Epithelial cell of proximal tubule (primary cell): ENCODE measurements at regions not wholly inside any gene's neighbourhood (a gene's known extent, or its start where the extent isn't known, plus 50 kb on each side); places are given as distances from the start of the nearest gene placed in this dataset.

ENCODE experiments used
- DNase-seq: peaks from one replicate; pipeline ENCODE4 v3.0.0-alpha.2; 2011; ENCODE audit warnings: low read depth
- H3K4me3 ChIP-seq: 2 replicates; pipeline ENCODE4 v1.5.1; 2011; ENCODE audit warnings: low read depth, mild to moderate bottlenecking, low read length
- TF ChIP-seq, protein P1 (sequence below): conservative IDR thresholded peaks from 2 replicates; pipeline ENCODE4 v1.5.1; 2012; ENCODE audit warnings: low read depth, mild to moderate bottlenecking, low read length

DNA sequence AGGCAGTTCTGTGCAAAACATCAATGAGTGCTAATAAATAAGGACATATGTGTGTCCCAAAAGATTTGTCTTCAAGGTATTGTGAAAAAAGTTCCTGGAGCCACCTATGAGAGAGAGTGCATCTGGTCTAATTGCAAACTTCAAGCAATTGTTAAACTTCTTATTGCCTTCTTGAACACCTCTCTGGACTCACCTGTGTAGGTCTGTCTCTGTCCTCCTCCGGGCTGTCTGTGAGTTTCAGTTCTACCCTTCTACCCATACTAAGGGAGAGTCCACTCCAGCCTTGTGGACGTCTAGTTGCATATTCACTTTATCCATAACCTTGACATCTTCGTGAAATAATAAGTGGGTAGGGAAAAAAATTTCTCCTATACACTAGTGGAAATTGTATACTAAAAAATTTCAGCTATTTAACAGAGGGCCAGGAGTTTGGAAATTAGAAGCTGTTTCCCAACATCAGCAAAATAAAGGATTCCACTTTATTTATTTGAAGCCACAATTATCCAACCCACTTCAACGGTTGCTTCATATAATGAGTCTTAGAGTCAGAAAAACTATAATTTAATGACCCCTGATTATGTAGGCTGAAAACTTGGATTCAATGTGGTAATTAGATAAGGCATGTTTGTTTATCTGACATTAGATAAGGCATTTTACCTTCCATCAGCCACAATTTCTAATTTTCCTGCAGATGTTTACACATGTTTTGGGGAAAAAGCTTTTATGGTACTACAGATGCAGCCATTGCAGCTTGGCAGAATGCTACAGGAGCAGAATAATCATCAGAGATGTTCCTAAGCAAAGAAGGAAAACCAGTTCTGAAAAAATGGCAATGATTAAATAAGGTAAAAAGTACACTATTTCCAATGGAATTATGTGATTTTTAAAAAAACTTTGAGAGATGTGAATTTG is 150.8 kb upstream of the FAM3C start:
- no peak for DNase-seq
- TF ChIP-seq, protein P1, sequence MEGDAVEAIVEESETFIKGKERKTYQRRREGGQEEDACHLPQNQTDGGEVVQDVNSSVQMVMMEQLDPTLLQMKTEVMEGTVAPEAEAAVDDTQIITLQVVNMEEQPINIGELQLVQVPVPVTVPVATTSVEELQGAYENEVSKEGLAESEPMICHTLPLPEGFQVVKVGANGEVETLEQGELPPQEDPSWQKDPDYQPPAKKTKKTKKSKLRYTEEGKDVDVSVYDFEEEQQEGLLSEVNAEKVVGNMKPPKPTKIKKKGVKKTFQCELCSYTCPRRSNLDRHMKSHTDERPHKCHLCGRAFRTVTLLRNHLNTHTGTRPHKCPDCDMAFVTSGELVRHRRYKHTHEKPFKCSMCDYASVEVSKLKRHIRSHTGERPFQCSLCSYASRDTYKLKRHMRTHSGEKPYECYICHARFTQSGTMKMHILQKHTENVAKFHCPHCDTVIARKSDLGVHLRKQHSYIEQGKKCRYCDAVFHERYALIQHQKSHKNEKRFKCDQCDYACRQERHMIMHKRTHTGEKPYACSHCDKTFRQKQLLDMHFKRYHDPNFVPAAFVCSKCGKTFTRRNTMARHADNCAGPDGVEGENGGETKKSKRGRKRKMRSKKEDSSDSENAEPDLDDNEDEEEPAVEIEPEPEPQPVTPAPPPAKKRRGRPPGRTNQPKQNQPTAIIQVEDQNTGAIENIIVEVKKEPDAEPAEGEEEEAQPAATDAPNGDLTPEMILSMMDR: no peak
- no peak overlapping the region for H3K4me3 ChIP-seq

DNA sequence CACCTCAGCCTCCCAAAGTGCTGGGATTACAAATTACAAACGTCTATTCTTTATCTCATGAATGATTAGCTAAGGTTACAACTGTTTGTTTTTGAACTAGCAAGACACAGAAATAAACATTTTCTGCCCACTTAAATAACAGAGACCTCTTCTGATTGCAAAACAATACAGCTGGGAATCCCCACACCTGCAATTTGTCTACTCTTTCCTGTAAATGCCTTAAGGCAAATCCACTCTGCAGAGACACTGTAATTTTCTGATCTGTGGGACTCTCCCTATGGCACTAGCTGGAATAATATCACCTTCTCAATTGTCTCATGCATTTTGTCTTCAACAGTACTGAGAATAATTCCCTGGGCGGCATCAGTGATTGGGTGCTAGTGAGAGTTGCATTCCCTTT is 149.3 kb upstream of the FAM3C start:
- no peak overlapping the region for H3K4me3 ChIP-seq
- TF ChIP-seq, protein P1: no peak
- peak; percentile 69 for DNase-seq

DNA sequence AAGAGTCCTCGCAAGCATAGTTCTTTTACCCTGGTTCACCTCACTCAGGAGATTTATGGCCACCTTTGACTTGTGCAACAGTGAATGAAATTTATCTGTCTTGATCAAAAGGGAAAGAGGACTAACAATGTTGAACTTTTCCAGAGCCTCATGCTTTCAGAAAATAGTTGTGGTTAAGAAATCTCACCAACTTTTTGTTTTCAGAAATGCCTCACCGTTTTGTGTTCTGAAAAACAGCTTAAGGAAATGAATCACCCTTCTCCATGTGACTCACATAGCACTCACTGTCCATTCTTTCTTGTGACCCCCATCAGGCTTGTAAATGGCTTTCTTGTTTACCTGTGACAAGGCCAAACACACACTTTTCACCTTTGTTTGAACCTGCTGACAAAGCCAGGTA is 148.6 kb upstream of the FAM3C start:
- TF ChIP-seq, protein P1: no peak
- no peak overlapping the region for H3K4me3 ChIP-seq
- peak; percentile 100 for DNase-seq

DNA sequence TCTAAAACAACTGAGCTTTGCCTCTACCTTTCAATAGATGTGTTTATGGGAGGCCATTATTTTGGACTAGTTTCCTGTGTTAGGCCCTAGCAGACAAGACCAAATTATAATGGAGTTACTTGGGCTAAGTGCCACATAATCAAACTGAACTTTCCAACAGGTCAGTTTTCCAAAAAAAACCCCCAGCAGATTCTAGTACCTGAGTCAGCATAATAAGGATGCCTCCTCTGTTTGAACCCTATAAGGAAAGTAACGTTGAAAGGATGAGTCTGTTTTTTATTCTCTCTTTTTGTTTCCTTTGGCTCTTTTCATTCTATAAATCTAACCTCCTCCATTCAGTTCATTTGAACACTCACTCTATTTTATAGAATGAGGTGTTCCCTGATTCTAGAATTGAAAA is 148.1 kb upstream of the FAM3C start:
- TF ChIP-seq, protein P1: no peak
- H3K4me3 ChIP-seq: no peak overlapping the region
- no peak for DNase-seq

DNA sequence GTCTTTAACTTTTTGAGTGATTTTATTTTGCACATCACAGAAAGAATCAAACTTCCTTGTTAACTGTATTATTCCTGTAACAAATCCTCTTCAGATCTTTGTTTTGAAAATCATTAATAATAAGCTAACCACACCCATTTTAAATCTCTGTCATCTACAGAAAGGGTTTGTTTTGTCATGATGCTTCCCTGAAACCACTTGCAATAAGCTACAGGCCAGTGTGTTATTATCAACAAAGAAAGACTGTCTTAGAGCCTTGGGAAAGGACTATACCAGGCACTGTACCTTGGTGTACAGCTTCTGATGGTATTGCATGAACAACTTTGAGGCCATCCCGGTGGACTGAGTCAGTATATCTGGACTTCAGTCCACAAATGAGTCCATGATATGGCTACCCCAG is 145.3 kb upstream of the FAM3C start:
- DNase-seq: no peak
- TF ChIP-seq, protein P1: no peak
- H3K4me3 ChIP-seq: no peak overlapping the region

DNA sequence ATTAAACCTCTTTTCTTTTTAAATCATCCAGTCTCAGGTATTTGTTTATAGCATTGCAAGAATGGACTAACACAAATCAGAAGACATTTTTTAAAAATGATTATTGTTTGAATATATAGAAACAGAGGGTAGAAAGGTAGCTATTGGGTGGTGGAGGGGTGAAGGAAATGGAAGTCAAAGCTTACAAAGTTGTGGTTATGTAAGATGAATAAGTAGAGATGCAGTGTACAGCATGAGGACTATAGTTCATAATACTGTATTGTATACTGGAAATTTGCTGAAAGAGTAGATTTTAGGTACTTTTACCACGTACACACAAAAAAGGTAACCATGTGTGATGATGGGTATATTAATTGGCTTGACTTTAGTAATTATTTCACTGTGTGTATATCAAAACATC is 144.0 kb upstream of the FAM3C start:
- no peak for DNase-seq
- no peak overlapping the region for H3K4me3 ChIP-seq
- TF ChIP-seq, protein P1: no peak

DNA sequence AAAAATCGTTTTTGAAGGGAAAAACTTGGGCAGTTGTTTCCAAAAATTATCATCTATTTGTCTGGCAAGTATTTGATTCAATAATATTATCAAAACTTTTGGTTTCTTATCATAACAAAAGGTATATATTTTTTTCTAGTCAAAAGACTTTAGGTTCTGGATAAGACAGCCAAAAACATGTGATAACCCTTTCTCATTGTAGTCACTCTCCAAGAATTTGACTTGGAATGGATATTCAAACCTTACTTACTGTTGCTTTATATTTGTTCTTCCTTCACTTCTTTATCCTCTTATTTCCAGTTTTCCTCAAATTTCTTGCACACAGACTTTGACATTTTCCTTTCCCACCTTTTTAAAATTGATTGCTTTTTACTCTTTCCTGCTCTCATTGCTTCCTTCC is 140.9 kb upstream of the FAM3C start:
- no peak overlapping the region for H3K4me3 ChIP-seq
- TF ChIP-seq, protein P1: no peak
- DNase-seq: no peak
